Subcutaneous abdominal adipose tissue (tissue), 5 donors: ENCODE measurements at regions not wholly inside any gene's neighbourhood (a gene's known extent, or its start where the extent isn't known, plus 50 kb on each side); places are given as distances from the start of the nearest gene placed in this dataset.

ENCODE experiments used
- H3K27ac ChIP-seq: one replicate; pipeline ENCODE4 v1.7.0; 2013; ENCODE audit warnings: low read depth, mild to moderate bottlenecking, inconsistent platforms, low read length, moderate library complexity
- H3K27me3 ChIP-seq, 5 donors: one replicate each; pipeline ENCODE4 v1.7.0; 2013; ENCODE audit warnings: low read length in 5 of 5, inconsistent platforms in 1 of 5; ENCODE audit not compliant: control insufficient read depth in 5 of 5, insufficient read depth in 4 of 5
- H3K36me3 ChIP-seq, 5 donors: one replicate each; pipeline ENCODE4 v1.7.0; 2013; ENCODE audit warnings: low read length in 5 of 5; ENCODE audit not compliant: control insufficient read depth in 5 of 5, insufficient read depth in 5 of 5
- H3K4me1 ChIP-seq, 5 donors: one replicate each; pipeline ENCODE4 v1.7.0; 2013; ENCODE audit warnings: low read length in 5 of 5, mild to moderate bottlenecking in 3 of 5, moderate library complexity in 1 of 5; ENCODE audit not compliant: control insufficient read depth in 5 of 5, insufficient read depth in 5 of 5
- H3K4me3 ChIP-seq, 5 donors: one replicate each; pipeline ENCODE4 v1.7.0; 2013; ENCODE audit warnings: low read length in 5 of 5, low read depth in 1 of 5
- H3K9ac ChIP-seq, 5 donors: one replicate each; pipeline ENCODE4 v1.7.0; 2013; ENCODE audit warnings: low read length in 5 of 5, mild to moderate bottlenecking in 4 of 5, moderate library complexity in 3 of 5
- H3K9me3 ChIP-seq, 5 donors: one replicate each; pipeline ENCODE4 v1.7.0; 2013; ENCODE audit warnings: low read length in 5 of 5; ENCODE audit not compliant: control insufficient read depth in 5 of 5
- donor health status: healthy.
- donor health status: healthy.
- donor health status: healthy.
- donor health status: healthy.
- donor health status: healthy.

DNA sequence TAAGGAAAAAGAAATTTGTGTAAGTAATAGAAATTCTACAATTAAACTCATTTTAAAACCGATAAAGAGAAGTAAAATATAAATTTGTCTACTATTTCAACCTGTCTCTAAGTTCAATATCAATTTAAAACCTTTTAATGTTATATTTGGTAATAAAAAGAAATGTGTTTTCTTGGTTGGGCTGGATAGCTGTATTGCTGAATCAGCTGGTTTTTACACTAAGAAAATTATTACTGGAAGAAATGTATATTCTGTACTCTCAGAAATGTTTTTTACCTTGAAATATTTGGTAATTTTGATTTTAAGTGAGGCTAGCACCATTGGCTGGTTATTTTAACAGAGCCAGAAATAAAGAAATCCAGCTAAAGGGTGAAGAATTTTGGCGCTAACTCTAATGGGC lies 87.1 kb upstream of the CNTNAP4 start:
- no peak overlapping the region for H3K4me3 ChIP-seq
- no peaks in the 10 kb centered on the region for H3K36me3 ChIP-seq
- H3K4me1 ChIP-seq: peaks cover 0 to 8% (median 3%) of the 10 kb centered on the region in 5 donors
- no peak overlapping the region for H3K27ac ChIP-seq
- no peaks in the 10 kb centered on the region for H3K27me3 ChIP-seq
- no peak overlapping the region for H3K9ac ChIP-seq
- peaks cover 3 to 20% (median 10%) of the 10 kb centered on the region in 5 donors for H3K9me3 ChIP-seq

DNA sequence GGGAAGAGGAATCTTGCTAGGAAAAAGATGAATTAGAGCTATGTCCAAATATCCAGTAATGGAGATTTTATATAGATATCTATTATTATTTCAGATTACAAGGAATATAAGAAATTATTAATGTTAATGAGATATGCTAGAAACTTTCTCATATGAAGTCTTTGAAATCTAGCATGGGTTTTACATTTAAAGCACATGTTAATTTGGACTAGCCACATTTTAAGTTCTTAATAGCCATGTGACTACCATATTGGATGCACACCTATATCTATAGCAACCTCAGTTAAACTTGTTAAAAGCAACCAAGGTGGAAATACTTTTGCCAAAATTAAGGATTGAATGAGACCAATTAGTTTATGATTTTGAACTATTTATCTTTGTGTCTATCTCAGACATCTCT lies 86.7 kb upstream of the CNTNAP4 start:
- H3K9ac ChIP-seq: no peak overlapping the region
- H3K4me1 ChIP-seq: peaks cover 0 to 8% (median 6%) of the 10 kb centered on the region in 5 donors
- no peak overlapping the region for H3K4me3 ChIP-seq
- H3K36me3 ChIP-seq: no peaks in the 10 kb centered on the region
- H3K9me3 ChIP-seq: peaks cover 3 to 20% (median 10%) of the 10 kb centered on the region in 5 donors
- no peak overlapping the region for H3K27ac ChIP-seq
- H3K27me3 ChIP-seq: no peaks in the 10 kb centered on the region

- Histone ChIP-seq H3K27ac (peak overlapping the region; percentile 22), H3K27me3 (no peaks in the 10 kb centered on the region), H3K4me3 (peak overlapping the region in 3 of 5 donors; percentile 18 to 41 (median 41)), H3K36me3 (no peaks in the 10 kb centered on the region), H3K4me1 (peaks cover 0 to 8% (median 6%) of the 10 kb centered on the region in 5 donors), H3K9ac (peak overlapping the region in 1 of 5 donors; percentile 8), H3K9me3 (no peaks in the 10 kb centered on the region)
Measured at GRCh38 chr16:76193906-76194615, 83.1 kb upstream of the CNTNAP4 start.

DNA sequence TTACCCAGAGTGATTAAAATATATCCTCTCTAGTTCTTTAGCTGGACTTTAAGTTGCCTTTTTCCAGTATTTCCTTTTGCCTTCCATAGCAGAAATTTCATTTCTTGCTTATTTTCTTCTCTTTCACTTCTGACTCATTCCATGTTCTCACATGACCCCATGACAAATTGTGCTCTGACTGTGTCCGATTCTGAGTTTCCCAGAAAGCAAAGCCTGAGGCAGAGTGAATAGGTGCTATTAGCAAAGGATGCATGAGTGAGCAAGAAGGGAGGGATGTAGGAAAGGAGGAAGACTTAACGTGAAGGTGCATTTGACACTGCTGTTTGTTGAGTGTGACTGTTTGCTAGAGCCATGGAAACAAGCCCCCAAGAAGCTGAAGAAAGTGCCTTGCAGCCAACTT lies 82.6 kb upstream of the CNTNAP4 start:
- peak overlapping the region in 1 of 5 donors; percentile 8 for H3K9ac ChIP-seq
- H3K27me3 ChIP-seq: no peaks in the 10 kb centered on the region
- H3K4me3 ChIP-seq: peak overlapping the region in 2 of 5 donors; percentile 18 to 41
- H3K4me1 ChIP-seq: peaks cover 0 to 8% (median 6%) of the 10 kb centered on the region in 5 donors
- no peaks in the 10 kb centered on the region for H3K9me3 ChIP-seq
- H3K36me3 ChIP-seq: no peaks in the 10 kb centered on the region
- H3K27ac ChIP-seq: peak overlapping the region; percentile 22

DNA sequence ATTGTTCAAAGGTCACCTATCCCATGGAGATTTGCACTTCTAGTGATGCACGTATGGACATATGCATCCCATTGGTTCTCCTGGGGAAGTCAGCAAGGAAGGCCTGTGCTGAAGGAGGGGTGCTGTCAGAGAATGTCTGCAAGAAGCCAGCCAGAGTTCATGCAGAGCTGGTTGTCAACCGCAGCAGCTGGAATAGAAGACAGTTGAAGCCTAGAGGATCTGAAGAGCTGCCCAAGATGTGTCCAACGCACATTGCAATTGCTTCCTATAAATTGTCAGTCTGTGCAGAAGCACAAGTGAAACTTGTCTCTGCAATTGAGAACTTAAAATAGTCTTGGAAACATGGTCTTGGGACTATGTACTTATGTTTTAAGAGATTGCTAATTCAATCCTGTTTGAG lies 82.1 kb upstream of the CNTNAP4 start:
- Histone ChIP-seq H3K27me3 (no peaks in the 10 kb centered on the region), H3K27ac (no peak overlapping the region), H3K9me3 (no peaks in the 10 kb centered on the region), H3K9ac (no peak overlapping the region), H3K36me3 (no peaks in the 10 kb centered on the region), H3K4me1 (peaks cover 0 to 8% (median 6%) of the 10 kb centered on the region in 5 donors), H3K4me3 (no peak overlapping the region)

GRCh38 chr16:76195648-76196047 lies 81.6 kb upstream of the CNTNAP4 start:
- Histone ChIP-seq H3K27ac (no peak overlapping the region), H3K36me3 (no peaks in the 10 kb centered on the region), H3K4me3 (no peak overlapping the region), H3K27me3 (no peaks in the 10 kb centered on the region), H3K9me3 (no peaks in the 10 kb centered on the region), H3K9ac (no peak overlapping the region), H3K4me1 (peaks cover 0 to 8% (median 6%) of the 10 kb centered on the region in 5 donors)

DNA sequence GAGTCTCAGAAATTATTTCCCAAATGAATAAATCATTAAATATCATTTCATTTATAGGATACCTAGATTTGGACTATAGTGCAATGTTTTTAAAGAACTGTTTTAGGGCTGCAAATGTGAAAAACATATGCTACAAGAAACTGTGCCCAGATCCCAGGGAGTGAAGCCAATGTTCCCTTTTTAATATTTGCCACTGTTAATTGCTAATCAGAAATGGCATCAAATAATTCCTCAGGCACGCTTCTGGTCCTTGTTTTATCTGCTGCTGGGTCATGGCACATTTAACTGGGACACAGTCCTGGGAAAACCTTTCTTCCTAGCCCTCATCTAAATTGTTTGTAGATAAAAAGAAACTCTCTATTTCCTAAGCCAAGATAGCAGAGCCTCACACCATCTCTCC lies 79.3 kb upstream of the CNTNAP4 start:
- H3K9me3 ChIP-seq: no peaks in the 10 kb centered on the region
- H3K4me1 ChIP-seq: peaks cover 0 to 8% (median 6%) of the 10 kb centered on the region in 5 donors
- no peaks in the 10 kb centered on the region for H3K27me3 ChIP-seq
- no peak overlapping the region for H3K27ac ChIP-seq
- H3K9ac ChIP-seq: no peak overlapping the region
- no peak overlapping the region for H3K4me3 ChIP-seq
- no peaks in the 10 kb centered on the region for H3K36me3 ChIP-seq

DNA sequence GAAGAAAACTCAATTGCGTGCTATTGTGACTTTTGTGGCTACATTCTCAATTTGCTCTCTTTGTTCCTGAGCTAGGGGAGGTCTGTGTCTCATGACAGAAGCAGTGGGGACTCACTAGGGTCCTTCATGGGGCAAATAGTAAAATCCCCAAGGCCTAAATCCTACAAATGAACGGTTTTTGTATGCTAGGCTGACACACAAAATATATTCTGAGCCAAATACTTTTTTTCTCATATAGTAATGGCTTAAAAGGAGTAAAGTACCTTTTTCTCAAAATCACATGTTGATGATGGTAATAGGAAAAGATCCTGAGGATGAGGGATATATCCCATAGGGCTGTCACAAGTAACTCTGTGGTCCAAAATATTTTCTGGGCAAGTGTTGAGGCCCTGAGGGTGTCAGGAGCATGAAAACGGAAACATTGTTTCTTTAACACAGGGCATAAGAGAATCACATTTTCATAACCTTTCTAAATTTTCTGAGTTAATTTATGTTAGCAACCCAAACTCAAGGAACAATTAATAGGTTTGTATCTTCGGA lies 77.5 kb upstream of the CNTNAP4 start:
- Histone ChIP-seq H3K9me3 (no peaks in the 10 kb centered on the region), H3K9ac (no peak overlapping the region), H3K4me1 (peaks cover 0 to 6% (median 0%) of the 10 kb centered on the region in 5 donors), H3K27ac (no peak overlapping the region), H3K4me3 (no peak overlapping the region), H3K27me3 (no peaks in the 10 kb centered on the region), H3K36me3 (no peaks in the 10 kb centered on the region)

DNA sequence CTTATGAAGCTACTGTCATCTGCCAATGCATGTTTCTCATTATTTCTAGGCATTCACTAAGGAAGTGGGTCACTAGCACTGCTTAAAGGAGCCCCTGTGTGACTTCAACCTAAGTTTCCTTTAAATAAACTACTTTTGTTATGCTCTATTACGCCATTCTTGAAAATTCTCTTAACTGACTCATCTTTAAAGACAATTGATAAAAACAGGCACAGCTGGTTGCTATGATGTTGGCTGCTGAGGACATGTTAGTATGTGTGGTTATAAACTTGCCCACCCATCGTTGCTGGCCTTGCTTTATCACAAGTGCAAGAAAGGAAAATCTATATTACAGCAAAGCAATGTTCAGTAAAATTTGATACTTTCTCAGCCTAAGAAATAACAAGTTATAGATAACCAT lies 75.8 kb upstream of the CNTNAP4 start:
- peaks cover 0 to 2% (median 0%) of the 10 kb centered on the region in 5 donors for H3K9me3 ChIP-seq
- H3K27ac ChIP-seq: no peak overlapping the region
- no peak overlapping the region for H3K4me3 ChIP-seq
- no peaks in the 10 kb centered on the region for H3K4me1 ChIP-seq
- H3K27me3 ChIP-seq: no peaks in the 10 kb centered on the region
- no peak overlapping the region for H3K9ac ChIP-seq
- H3K36me3 ChIP-seq: no peaks in the 10 kb centered on the region

DNA sequence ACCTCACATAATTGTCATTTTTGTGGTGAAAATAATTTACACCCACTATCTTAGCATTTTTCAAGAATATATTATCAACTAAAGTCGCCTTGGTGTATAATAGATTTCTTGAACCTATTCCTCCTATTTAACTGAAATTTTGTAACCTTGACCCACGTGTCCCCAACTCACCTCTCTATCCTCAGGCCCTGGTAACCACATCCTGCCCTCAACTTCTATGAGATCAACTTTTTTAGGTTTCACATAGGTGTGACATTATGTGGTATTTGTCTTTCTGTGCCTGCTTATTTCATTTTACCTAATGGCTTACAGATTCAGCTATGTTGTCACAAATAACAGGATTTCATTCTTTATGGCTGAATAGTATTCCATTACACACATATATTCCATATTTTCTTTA lies 73.0 kb upstream of the CNTNAP4 start:
- Histone ChIP-seq H3K9ac (no peak overlapping the region), H3K36me3 (no peaks in the 10 kb centered on the region), H3K4me3 (no peak overlapping the region), H3K4me1 (no peaks in the 10 kb centered on the region), H3K9me3 (peaks cover 0 to 2% (median 0%) of the 10 kb centered on the region in 5 donors), H3K27ac (no peak overlapping the region), H3K27me3 (no peaks in the 10 kb centered on the region)
